GM18519 (cell line): ENCODE measurements at regions not wholly inside any gene's neighbourhood (a gene's known extent, or its start where the extent isn't known, plus 50 kb on each side); places are given as distances from the start of the nearest gene placed in this dataset.
"Not testable (repeated sequence)": the region's sequence is repeated elsewhere in the genome, so short reads cannot be mapped to it uniquely, and the experiment has no call there.

ENCODE experiments used
- ATAC-seq: cut with Tn5 transposase; IDR thresholded peaks from one replicate; pipeline ENCODE4 v1.9.1; 2021; ENCODE audit warnings: mild to moderate bottlenecking, moderate library complexity; ENCODE audit not compliant: unreplicated experiment, low FRiP score

DNA sequence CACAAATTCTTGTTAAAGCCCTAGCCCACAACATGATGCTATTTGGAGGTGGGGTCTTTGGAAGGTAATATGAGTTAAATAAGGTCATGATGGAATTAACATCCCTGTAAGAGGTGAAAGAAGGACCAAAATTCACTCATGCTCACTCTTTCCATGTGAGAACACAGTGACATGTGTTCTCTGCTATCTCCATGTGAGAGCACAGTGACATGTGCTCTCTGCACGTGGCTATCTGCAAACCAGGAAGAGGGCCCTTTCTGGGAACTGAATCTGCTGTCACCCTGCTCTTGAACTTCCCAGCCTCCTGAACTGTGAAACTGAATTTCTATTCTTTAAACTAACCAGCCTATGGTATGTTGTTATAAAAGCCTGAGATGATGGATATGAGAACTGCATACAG lies 1159.4 kb upstream of the ADGRB3 start:
- ATAC-seq, result no peak

DNA sequence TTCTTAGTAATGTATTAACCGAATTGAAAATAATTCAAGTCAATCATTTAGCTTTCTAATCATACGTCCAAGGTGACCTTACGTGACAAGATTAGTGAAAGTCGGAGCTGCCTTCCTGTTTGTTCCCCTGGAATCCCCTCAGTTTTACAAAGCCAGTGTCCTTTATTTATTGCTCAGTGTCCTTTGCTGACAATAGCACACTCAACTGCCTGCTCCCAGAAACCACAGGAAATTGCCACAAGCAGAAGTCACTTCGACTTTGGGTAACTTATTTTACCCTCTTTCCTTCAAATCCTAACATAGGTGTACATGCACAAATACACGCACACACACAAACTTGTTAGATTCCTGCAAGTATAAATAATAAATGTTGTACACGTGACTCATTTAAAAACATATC lies 1167.7 kb upstream of the ADGRB3 start:
- no peak for ATAC-seq

DNA sequence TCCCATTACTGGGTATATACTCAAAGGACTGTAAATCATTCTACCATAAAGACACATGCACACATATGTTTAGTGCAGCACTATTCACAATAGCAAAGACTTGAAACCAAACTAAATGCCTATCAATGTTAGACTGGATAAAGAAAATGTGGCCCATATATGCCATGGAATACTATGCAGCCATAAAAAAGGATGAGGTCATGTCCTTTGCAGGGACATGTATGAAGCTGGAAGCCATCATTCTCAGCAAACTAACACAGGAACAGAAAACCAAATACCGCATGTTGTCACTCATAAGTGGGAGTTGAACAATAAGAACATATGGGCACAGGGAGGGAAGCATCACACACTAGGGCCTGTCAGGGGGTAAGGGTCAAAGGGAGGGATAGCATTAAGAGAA lies 1172.4 kb upstream of the ADGRB3 start:
- ATAC-seq, result not testable (repeated sequence)

DNA sequence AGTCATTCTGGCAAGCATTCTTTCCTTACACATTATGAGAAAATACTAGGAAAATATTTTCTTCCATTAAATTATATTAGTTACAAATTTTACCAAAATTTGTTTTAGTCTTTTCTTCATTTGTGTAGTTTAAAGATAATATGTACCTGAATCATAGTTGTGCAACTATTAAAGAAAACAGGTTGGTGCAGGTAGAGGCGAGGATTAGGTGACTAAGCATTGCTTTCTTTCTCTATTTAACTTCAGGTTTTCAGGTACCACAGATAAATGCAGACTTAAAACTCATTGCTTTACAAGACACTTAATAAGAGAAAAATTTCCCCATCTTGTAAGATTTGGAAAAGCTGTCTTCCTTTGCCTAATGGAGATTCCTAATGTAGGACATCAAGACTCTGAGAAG lies 1175.5 kb upstream of the ADGRB3 start:
- no peak for ATAC-seq

DNA sequence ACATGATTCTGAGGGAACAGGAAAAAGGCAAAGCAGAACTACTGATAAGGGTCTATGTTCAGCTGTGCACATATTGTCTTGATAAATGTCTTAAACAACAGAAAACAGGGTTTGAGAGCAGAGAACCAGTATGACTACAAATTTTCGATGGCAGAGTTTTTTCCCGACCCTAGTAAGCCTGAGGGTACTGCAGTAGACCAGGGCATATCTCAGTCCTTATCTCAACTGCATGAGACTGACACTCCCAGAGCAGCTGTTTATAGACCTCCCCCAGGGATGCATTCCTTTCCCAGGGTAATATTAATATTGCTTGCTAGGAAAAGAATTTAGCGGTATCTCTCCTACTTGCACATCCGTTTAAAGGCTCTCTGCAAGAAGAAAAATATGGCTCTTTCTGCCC lies 1176.8 kb upstream of the ADGRB3 start:
- no peak for ATAC-seq

DNA sequence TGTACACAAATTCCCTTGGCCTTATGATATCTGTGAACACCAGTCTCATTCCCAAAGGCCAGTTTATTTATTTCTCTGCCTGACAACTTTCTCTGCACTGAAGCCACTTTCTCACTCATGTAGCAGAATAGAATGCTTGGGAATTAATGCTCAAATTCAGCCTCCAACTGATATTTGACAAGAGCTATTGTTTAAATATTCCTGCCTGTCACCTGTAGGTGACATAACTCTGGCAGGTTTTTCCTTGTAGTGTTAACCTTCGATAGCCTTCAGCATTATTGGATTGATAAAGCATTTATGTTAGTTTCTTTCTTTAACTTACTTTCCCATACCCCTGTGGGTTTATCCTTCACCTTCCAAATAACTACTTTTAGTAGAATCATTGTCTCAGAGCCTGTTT lies 1183.2 kb upstream of the ADGRB3 start:
- no peak for ATAC-seq

DNA sequence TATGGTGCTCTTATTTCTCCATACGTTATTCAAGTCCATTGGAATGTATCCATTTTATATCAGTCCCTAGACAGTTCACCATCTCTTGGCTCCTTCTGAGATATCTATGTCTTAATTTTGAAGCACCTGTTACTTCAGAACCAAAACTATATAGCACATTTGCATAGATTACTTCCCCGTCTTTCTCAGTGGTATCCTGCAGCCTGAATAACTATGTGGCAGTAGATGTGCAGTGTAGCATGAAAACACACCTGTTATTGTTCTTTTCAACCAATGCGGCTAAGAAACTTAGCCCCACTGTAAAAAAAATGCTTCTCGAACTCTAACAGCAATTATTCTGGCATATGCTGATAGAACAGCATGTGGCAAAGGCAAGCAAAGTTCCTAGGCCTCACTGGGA lies 1184.4 kb upstream of the ADGRB3 start:
- no peak for ATAC-seq

DNA sequence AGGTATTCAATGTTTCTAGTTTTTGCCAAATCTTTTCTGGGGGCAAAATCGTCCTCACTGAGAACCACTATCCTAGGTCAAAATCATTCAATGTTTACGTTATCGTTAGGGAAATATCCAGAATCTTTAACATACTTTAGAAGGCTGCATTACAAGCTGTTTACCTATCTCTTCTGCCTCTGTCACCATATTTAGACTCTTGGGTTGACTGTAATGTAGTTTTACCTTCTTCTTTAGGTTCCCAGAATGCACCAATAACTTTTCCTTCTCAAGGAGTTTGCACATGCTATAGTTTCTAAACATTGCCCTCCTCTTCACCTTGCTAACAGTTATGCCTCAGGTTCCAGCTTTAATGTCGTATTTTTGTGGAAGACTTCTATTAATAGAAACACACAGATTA lies 1185.5 kb upstream of the ADGRB3 start:
- no peak for ATAC-seq

DNA sequence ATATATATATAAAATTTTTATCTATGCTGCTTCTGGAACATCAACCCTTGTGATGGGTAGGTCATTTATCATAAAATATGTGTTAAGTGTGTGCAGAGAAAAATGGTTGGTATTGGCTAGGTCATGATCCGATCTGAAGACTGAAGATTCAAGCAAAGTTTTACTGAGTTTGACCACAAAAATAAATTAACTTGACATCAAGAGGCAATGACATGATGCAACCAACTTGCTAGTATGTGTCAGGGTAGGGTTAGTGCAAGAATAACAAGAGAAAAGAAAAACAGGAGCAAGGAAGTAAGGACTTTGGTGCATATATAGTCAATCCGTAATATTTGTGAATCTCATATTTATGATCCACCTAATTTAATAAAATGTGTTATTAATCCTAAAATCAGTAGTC lies 1202.0 kb upstream of the ADGRB3 start:
- ATAC-seq, result no peak

DNA sequence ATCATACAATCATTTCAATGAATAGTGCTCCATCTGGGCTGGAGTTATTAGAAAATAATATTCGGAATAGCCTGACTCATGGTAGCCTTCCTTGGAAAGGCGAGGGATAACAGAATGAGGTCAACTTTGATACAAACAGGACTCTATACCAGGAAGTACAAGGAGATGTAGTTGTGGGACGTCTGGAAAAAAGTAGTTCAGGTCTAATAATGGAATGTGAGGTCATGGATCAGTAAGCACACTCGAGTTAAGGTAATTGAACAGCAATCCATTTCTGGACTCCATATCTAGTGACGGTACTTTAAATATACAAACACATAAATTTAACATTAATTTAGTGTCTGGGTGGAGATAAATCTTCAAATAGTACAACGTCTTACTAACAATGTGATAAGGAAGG lies 1204.0 kb upstream of the ADGRB3 start:
- no peak for ATAC-seq

DNA sequence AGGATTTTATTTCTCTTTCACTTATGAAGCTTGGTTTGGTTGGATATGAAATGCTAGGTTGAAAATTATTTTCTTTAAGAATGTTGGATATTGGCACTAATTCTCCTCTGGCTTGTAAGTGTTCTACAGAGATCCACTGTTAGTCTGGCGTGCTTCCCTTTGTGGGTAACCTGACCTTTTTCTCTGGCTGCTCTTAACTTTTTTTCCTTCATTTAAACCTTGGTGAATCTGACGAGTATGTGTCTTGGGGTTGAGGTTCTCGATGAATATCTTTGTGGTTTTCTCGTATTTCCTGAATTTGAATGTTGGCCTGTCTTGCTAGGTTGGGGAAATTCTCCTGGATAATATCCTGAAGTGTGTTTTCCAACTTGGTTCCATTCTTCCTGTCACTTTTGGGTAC lies 1208.4 kb upstream of the ADGRB3 start:
- ATAC-seq, result not testable (repeated sequence)

DNA sequence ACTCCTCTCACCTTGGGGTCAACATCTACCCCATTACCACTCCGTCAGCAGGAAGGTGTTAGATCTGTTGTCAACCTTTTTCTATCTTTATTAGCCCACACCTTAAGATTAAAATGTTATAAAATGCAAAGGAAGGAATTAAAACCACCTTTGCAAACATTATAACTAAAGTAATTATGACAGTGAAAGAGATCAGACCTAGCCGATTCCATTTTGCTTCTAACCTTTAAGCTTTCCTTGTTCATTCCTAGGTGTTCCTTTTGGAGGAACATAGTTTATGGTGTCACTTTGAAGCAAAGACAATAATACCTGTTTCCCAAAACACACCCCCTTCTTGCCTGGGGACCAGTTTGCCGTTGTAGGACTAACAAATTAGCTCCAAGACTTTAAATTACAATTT lies 1223.0 kb upstream of the ADGRB3 start:
- no peak for ATAC-seq

DNA sequence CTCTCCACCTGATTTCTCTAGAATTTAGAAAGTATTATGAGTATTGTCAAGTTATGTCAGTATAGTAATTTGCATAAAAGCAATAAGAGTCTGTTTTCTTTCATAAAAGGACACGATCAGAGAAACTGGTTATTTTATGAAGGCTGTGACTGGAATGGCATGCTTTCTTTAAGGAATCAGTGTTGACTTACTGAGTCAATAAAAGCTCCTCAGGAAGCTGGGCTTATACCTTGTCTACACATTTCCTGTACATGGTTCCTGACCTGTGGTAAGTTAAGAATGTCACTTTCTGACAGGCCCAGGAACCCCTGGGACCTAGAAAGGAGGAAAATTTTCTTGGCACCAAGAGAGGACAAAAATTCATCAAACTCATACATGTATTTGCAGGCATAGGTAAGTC lies 1224.0 kb upstream of the ADGRB3 start:
- ATAC-seq, result no peak

DNA sequence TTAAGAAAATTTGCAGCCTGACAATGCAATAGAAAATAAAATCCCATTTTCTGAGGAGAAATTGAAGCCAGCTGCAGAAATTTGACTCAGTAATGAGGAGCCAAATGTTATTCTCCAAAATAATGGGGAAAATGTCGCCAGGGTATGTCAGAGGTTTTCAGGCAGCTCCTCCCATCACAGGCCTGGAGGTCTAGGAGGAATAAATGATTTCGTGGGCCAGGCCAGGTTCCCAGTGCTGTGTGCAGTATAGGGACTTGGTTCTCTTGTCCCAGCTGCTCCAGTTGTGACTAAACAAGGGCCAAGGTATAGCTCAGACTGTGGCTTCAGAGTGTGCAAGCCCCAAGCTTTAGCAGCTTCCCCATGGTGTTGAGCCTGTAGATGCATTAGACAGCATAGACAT lies 1240.8 kb upstream of the ADGRB3 start:
- no peak for ATAC-seq

DNA sequence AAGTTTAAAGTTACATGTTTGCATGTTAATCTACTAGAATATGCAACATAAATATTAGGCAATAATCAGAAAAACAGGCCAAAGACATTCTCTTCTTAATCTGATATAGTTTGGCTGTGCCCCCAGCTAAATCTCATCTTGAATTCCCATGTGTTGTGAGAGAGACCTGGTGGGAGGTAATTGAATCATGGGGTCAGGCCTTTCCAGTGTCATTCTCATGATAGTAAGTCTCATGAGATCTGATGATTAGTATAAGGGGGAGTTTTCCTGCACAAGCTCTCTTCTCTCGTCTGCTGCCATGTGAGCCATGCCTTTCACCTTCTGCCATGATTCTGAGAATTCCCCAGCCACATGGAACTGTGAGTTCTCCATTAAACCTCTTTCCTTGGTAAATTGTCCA lies 1241.7 kb upstream of the ADGRB3 start:
- no peak for ATAC-seq

DNA sequence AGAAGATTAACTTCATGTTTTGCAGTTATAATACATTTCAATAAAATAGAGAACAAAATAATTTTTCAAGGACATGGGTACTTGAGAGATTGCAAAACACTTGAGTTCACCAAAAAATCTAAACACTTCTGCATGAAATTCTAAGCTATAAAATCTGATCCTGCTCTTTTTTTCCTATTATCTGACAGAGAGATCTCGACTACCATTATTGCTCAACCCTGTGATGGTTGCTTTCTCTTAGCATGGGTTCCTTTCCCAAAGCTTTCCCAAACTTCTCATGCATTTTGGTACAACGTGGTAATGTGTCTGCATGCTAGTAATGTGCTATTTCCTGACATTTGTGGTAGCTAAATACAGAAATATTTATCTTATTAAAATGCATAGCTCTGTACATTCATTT lies 1243.1 kb upstream of the ADGRB3 start:
- ATAC-seq, result no peak

DNA sequence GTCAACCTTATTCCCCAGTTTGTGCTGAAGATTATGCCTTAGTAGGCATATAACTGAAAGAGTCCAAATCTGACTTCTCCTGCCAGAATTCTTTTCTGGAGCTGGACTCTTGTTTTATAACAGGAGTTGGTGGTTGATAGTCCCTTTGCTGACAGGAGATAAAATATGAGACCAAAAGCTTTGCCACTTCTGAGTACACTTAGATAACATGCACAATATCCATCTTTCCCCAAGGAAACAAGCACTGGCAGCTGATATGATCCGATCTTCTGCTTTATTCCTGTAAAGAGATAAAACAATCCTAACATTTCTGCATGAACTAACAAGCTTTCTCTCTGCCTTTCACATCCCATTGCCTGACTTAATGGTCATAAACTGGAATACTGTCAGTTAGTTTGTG lies 1265.4 kb upstream of the ADGRB3 start:
- ATAC-seq, result no peak

DNA sequence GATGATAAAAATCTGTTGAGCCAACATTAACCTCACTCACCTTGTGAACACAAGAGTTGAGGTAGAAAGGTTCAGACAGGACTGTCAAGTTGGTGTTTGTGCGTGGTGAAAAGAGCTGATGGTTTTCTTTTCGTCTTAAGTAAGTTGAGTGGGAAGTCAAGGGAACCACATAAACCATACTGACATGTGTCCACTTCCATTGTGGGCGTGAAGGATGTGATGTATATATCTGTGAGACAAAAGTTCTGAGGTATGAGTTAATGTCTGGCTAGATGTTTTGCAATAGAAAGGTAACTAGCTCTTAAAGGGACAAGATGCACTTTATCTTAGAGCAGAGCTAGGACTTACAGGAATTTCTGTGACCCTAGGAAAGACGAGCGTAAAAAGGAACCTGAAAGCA lies 1272.1 kb upstream of the ADGRB3 start:
- ATAC-seq, result no peak

DNA sequence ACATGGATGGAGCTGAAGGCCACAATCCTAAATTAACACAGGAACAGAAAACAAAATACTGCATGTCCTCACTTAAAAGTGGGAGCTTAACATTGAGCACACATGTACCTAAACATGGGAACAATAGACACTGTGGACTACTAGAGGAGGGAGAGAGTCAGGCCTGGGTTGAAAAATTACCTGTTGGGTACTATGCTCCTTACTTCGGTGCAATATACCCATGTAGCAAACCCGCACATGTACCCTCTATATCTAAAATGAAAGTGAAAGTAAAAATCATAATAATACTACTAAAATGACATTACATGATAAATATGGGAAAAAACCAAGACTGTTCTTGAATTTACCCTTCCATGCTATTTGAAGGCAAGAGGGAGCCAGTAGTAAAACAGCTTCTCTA lies 1273.8 kb upstream of the ADGRB3 start:
- ATAC-seq, result no peak

DNA sequence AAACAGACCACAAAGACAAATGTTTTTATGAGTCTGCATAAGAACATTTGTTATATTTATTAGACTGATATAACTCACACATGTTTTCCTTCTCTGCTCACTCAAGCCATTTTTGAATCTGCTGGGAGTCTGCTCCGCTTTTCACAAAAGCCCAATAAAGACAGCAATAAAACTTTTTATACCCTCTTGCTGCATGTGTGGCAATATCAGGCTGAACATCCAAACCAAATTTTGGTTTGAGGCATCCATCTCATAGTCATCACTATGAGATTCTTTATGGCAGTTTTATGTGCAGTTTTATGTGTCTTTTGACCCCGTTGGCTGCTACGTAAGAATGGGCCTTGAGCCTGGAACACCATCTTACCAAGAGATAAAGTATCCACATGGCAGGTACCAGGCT lies 1276.8 kb upstream of the ADGRB3 start:
- ATAC-seq, result no peak

DNA sequence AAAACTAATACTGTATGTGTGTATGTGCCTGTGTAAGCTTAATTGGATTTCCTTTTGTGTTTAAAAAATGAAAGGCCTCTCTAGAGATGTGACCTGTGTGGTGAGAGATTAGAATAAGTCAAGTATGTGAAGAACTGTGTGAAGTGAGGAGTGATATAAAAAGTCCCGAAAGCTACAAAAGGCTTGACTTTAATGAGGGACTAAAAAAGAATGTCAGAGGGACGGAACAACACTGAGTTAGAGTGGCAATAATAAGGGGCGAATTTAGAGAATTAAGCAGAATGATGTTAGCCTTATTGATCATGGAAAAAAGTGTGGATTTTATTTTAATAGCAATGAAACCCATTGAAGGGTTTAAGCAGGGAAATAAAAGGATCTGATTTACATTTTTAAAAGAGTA lies 1281.2 kb upstream of the ADGRB3 start:
- ATAC-seq, result no peak

DNA sequence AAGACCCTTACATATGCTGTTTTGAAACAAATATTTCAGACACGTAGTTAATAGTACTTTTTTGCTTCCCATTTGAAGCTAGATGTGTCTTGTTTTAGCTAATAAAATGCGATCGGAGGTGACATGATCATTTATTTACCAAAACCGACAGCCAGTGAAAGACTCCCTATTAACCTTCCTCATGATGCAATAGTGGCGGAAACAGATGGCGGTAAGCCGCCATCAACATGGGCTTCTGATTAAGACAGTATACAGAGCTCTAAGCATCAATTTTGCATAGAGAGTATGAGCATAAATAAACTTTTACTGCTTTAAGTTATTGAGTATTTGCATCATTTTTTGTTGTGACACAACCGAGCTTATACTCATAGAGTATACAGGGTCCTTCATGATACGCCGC lies 1282.4 kb upstream of the ADGRB3 start:
- ATAC-seq, result no peak

DNA sequence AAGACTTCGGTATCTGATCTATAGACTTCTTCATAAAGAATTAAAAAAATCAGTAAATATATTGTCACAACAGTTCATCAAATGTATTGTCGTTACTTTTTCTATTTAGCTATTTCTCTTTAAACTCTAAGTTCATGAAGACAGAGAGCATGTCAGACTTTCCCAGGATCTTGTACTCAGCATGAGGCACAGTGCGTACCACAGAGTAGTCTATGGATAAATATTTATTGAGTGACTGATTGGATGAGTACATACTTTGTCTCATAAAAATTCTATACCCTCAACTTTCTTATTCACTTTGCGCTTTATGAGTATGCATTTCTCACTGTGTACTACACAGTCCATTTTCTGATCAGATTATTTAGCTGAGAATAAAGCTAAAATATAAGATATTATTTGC lies 1284.4 kb upstream of the ADGRB3 start:
- no peak for ATAC-seq

DNA sequence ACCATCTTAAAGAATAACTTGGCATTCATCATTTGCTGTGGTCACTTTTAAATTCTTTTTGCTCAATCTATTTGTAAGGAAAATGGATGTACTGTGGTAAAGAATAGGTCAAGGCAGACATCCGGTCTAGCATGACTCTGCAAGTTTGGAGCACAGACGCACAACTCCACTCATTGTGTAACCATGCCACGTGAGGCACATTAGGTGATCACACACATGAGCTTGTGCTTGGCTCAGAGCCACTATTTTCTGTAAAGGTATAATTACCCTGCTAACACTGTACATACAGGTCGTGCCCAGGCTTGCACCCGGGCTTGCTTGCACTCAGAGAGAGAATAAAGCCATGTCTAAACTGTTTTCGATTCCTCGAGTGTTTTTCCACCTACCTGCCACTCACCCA lies 1289.1 kb upstream of the ADGRB3 start:
- no peak for ATAC-seq
